GM20000 (cell line): ENCODE measurements at regions not wholly inside any gene's neighbourhood (a gene's known extent, or its start where the extent isn't known, plus 50 kb on each side); places are given as distances from the start of the nearest gene placed in this dataset.

Source experiments
- DNase-seq: peaks from one replicate; pipeline ENCODE4 v3.0.0; 2012; ENCODE audit warnings: low spot score
- CTCF ChIP-seq: IDR thresholded peaks from 2 replicates; pipeline ENCODE4 v1.5.1; 2012; ENCODE audit warnings: mild to moderate bottlenecking, control low read depth; ENCODE audit errors: extremely low read depth, missing control alignments

DNA sequence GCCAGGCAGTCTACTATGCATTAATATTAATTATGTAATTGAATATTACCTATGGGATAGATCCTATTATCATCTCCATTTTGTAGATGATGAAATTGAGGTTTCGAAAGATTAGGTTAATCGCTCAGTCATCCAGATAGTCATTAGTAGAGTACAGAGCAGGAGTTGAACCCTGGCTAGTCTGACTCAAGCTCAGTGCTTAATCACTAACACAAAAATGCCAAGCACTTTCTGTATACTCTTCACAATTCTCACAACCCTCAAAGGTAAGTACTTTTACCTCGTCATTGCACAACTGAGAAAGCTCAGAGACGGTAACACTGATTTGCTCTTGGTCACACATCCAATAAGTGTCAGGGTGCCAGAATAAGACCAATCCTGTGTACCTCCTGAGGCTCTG lies 280.2 kb upstream of the PLXNA2 start:
- TF ChIP-seq CTCF, result no peak
- DNase-seq, result no peak

DNA sequence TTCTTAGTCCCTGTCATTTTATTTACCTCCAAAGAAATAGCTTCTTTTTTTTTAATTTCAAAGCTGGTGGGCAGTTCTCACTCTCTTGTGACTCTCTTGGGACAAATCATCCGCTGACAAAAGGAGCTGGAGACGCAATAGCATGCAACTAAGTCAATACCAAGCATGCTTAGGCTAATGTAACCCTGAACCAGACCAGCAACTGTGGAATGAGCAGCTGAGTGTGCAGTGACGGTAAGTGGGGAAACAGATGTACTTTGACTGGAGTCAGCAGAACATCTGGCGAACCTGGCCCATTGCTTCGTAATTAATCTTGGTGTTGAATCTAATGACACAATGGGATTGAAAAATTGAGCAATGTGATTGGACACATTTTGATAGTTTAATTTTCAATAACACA lies 280.7 kb upstream of the PLXNA2 start:
- no peak for TF ChIP-seq CTCF
- DNase-seq, result no peak

GRCh38 chr1:208525417-208525816 lies 281.2 kb upstream of the PLXNA2 start:
- DNase-seq, result no peak
- TF ChIP-seq CTCF, result no peak

- TF ChIP-seq CTCF, result no peak
- no peak for DNase-seq
Measured at GRCh38 chr1:208526613-208527125, 282.5 kb upstream of the PLXNA2 start.

DNA sequence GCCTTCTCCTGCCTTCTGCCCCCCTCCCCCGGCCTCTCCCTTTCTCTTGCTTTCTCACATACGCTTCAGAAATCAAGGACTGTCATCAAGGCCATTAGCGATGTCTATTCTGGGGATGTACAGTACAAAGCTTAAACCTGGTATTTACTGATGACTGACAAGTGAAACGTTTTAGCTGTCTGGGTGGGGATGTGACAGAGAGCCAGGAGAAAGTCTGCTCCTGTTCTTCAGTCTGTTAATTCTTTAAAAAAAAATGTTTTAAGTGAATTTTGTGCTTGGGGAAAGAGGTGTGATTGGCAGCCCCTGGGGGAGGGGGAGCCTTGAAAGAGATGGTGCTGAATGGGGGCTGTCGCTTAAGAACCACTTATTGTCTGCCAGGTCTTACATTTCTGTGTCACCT lies 283.0 kb upstream of the PLXNA2 start:
- TF ChIP-seq CTCF, result no peak
- no peak for DNase-seq

DNA sequence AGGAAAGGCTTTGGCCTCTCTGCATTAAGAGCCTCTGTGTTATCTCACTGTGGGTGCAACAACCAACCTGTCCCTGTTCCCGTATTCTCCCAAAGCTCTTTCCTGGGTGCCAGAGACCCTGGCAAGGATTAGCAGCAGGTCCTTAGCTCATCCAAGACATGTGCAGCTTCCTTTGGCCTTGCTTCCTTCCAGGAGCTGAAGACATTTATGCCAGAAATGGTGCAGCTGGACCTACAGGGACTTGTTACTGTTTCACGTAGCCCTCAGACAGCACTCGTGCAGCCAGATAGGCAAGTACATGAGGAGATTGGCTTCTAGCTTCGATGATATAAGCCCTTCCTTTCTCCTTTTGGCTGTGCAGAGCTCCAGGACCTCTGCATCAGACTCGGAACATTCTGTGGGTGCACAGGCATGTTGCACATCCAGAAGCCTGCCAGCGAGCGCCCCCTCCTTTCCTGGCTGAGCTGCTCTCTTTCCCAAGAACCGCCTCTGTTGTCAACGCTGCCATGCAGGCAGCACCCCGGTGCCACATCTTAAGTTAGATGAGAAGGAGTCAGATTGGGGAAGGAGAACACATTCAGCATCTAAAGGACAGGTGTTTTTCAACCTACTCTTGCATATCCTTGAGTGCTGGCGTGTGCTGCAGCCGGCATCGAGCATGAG lies 284.5 kb upstream of the PLXNA2 start:
- no peak for DNase-seq
- no peak for TF ChIP-seq CTCF

- no peak for DNase-seq
- TF ChIP-seq CTCF, result no peak
Measured at GRCh38 chr1:208531003-208531750, 287.0 kb upstream of the PLXNA2 start.
